Caco-2 (cell line): ENCODE measurements at regions not wholly inside any gene's neighbourhood (a gene's known extent, or its start where the extent isn't known, plus 50 kb on each side); places are given as distances from the start of the nearest gene placed in this dataset.
A peak's percentile ranks its signal among the peaks of the same experiment; 100 is the strongest.
"Not testable (repeated sequence)": the region's sequence is repeated elsewhere in the genome, so short reads cannot be mapped to it uniquely, and the experiment has no call there.

Experiments used
- BruUV-seq: library from RNA; stranded (reverse); fragments of 400-500 nt; replicated peaks from 2 replicates; lab custom pipeline; 2021; lab: Mats Ljungman, UMichigan
- CTCF ChIA-PET: fragments of 300-600 bp; sonication (Branson Sonifier 250); formaldehyde crosslinking; loops from one replicate; lab custom pipeline; 2022; ENCODE audit warnings: antibody characterized with exemption; lab: Charles Lee
- POLR2A ChIA-PET: fragments of 300-600 bp; sonication (Branson Sonifier 250); formaldehyde crosslinking; loops from one replicate; lab custom pipeline; 2022; ENCODE audit warnings: antibody characterized with exemption; lab: Charles Lee
- DNase-seq, 2 experiments: peaks; one replicate each; pipeline versions ENCODE4 v3.0.0 to v3.0.0-alpha.2; 2020 to 2022
- H3K27me3 ChIP-seq: replicated peaks from 2 replicates; pipeline ENCODE4 v1.6.0; 2011; ENCODE audit warnings: low read length; ENCODE audit not compliant: control insufficient read depth, insufficient read depth
- H3K36me3 ChIP-seq: 2 replicates; pipeline ENCODE4 v1.5.1; 2011; ENCODE audit warnings: low read length; ENCODE audit not compliant: control insufficient read depth, insufficient read depth
- H3K4me1 ChIP-seq: fragments of 250-450 bp; sonication (Bioruptor Pico); 2 replicates; pipeline ENCODE4 v1.5.1; 2020; ENCODE audit warnings: mild to moderate bottlenecking
- H3K4me3 ChIP-seq: 2 replicates; pipeline ENCODE4 v1.5.1; 2011; ENCODE audit warnings: low read depth, mild to moderate bottlenecking, control low read depth, low read length
- H3K9me3 ChIP-seq: fragments of 250-450 bp; sonication (Bioruptor Pico); 2 replicates; pipeline ENCODE4 v1.5.1; 2020; ENCODE audit warnings: mild to moderate bottlenecking, moderate library complexity
- H3K27ac Mint-ChIP-seq: one replicate; pipeline ENCODE4 v1.8.0; 2022; ENCODE audit warnings: mixed read lengths; ENCODE audit not compliant: unreplicated experiment
- H3K27me3 Mint-ChIP-seq: one replicate; pipeline ENCODE4 v1.8.0; 2022; ENCODE audit warnings: mixed read lengths; ENCODE audit not compliant: insufficient read depth, unreplicated experiment
- H3K36me3 Mint-ChIP-seq: one replicate; pipeline ENCODE4 v1.8.0; 2022; ENCODE audit warnings: mild to moderate bottlenecking, mixed read lengths; ENCODE audit not compliant: insufficient read depth, unreplicated experiment
- H3K4me1 Mint-ChIP-seq: one replicate; pipeline ENCODE4 v1.8.0; 2022; ENCODE audit warnings: low read depth, mixed read lengths; ENCODE audit not compliant: unreplicated experiment
- H3K4me3 Mint-ChIP-seq: one replicate; pipeline ENCODE4 v1.8.0; 2022; ENCODE audit warnings: mild to moderate bottlenecking, moderate library complexity, mixed read lengths; ENCODE audit not compliant: unreplicated experiment
- H3K9me3 Mint-ChIP-seq: one replicate; pipeline ENCODE4 v1.8.0; 2022; ENCODE audit warnings: mixed read lengths; ENCODE audit not compliant: unreplicated experiment
- CTCF ChIP-seq, 2 experiments: fragments of 200-600 bp in 1 of 2; IDR thresholded peaks; 1 replicate in 1 of 2; 2 replicates in 1 of 2; pipeline versions ENCODE4 v1.5.1 to v1.8.0; 2011 to 2022; ENCODE audit warnings: antibody characterized with exemption in 1 of 2, control low read depth in 1 of 2, inconsistent platforms in 1 of 2, low read depth in 1 of 2, low read length in 1 of 2, mild to moderate bottlenecking in 1 of 2, moderate library complexity in 1 of 2; ENCODE audit not compliant: insufficient read depth in 1 of 2, severe bottlenecking in 1 of 2, unreplicated experiment in 1 of 2
- intact Hi-C: fragments of 100-400 bp; cut with micrococcal nuclease; formaldehyde crosslinking; loops from one replicate; pipeline ENCODE4 v1.10.0; 2022; ENCODE audit not compliant: unreplicated experiment

- Mint-ChIP-seq H3K36me3 (peaks cover 8% of the 10 kb centered on the region), H3K27me3 (no peaks in the 10 kb centered on the region), H3K4me3 (no peak overlapping the region), H3K27ac (no peak overlapping the region), H3K9me3 (peaks cover 19% of the 10 kb centered on the region), H3K4me1 (peaks cover 10% of the 10 kb centered on the region)
- intact Hi-C loops = no loop called here
- 0 out of 2 replicates have a peak, but pooled peaks cover 3% of the 10 kb centered on the region for H3K9me3 ChIP-seq
- ChIA-PET POLR2A (no interaction called here), CTCF (no interaction called here)
- no peaks in the 10 kb centered on the region for H3K27me3 ChIP-seq
- H3K4me3 ChIP-seq = no peak overlapping the region
- TF ChIP-seq CTCF (IDR thresholded peaks at IDR 0.05; ENCODE audit: insufficient read depth in 1 of 2, low read depth in 1 of 2, low read length in 1 of 2, severe bottlenecking in 1 of 2, unreplicated experiment in 1 of 2) = no peak
- peaks cover 18% of the 10 kb centered on the region for H3K4me1 ChIP-seq
- BruUV-seq = no TSS peak
- no peaks in the 10 kb centered on the region; the same call in 1 of the 2 replicates for H3K36me3 ChIP-seq
- no peak for DNase-seq
Measured at GRCh38 chr7:138208864-138209263, 132.6 kb downstream of the AKR1D1 start.

- Mint-ChIP-seq H3K27ac (peak overlapping the region; percentile 69), H3K9me3 (peaks cover 18% of the 10 kb centered on the region)
Measured at GRCh38 chr7:138212314-138212713, 136.1 kb downstream of the AKR1D1 start.

GRCh38 chr7:138214926-138215325 is 138.7 kb downstream of the AKR1D1 start:
- Histone ChIP-seq H3K9me3 (peaks cover 12% of the 10 kb centered on the region; the same call in 1 of the 2 replicates), H3K36me3 (no peaks in the 10 kb centered on the region; the same call in 1 of the 2 replicates), H3K27me3 (no peaks in the 10 kb centered on the region), H3K4me1 (peaks cover 18% of the 10 kb centered on the region), H3K4me3 (no peak overlapping the region)
- peaks cover 23% of the 10 kb centered on the region for H3K9me3 Mint-ChIP-seq
- no peaks in the 10 kb centered on the region for H3K27me3 Mint-ChIP-seq
- ChIA-PET POLR2A (no interaction called here), CTCF (no interaction called here)
- no peak overlapping the region for H3K27ac Mint-ChIP-seq
- H3K36me3 Mint-ChIP-seq = peaks cover 8% of the 10 kb centered on the region
- DNase-seq = no peak
- intact Hi-C loops = no loop called here
- H3K4me3 Mint-ChIP-seq = no peak overlapping the region
- no TSS peak for BruUV-seq
- peaks cover 10% of the 10 kb centered on the region for H3K4me1 Mint-ChIP-seq
- TF ChIP-seq CTCF (IDR thresholded peaks at IDR 0.05; ENCODE audit: insufficient read depth in 1 of 2, low read depth in 1 of 2, low read length in 1 of 2, severe bottlenecking in 1 of 2, unreplicated experiment in 1 of 2) = no peak

More at GRCh38 chr7:138212314-138212713, 136.1 kb downstream of the AKR1D1 start:
- Mint-ChIP-seq H3K27me3 (no peaks in the 10 kb centered on the region), H3K4me3 (peak overlapping the region; percentile 16), H3K36me3 (peaks cover 8% of the 10 kb centered on the region), H3K4me1 (peaks cover 10% of the 10 kb centered on the region)
- CTCF ChIA-PET = interaction anchor here (0.6 kb wide), 1 partner anchor 525 kb away, joined by 3 read pairs; no protein-coding TSS in a partner anchor
- BruUV-seq = no TSS peak
- H3K4me3 ChIP-seq = no peak overlapping the region
- TF ChIP-seq CTCF (IDR thresholded peaks at IDR 0.05; ENCODE audit: insufficient read depth in 1 of 2, low read depth in 1 of 2, low read length in 1 of 2, severe bottlenecking in 1 of 2, unreplicated experiment in 1 of 2) = no peak
- POLR2A ChIA-PET = no interaction called here
- H3K9me3 ChIP-seq = peaks cover 3% of the 10 kb centered on the region; the same call in 1 of the 2 replicates
- peak; percentile 64 to 66 for DNase-seq
- H3K4me1 ChIP-seq = peaks cover 18% of the 10 kb centered on the region
- intact Hi-C loops = loop anchor here (1.0 kb wide), 1 partner anchor 43 kb away; no protein-coding TSS in a partner anchor
- H3K27me3 ChIP-seq = no peaks in the 10 kb centered on the region
- no peaks in the 10 kb centered on the region; the same call in none of the 2 replicates for H3K36me3 ChIP-seq

- H3K36me3 ChIP-seq, H3K4me3 Mint-ChIP-seq, H3K4me1 ChIP-seq, H3K36me3 Mint-ChIP-seq, H3K4me1 Mint-ChIP-seq, POLR2A ChIA-PET, CTCF ChIA-PET, BruUV-seq, DNase-seq, intact Hi-C loops, H3K4me3 ChIP-seq, H3K27me3 Mint-ChIP-seq, H3K27ac Mint-ChIP-seq, H3K27me3 ChIP-seq: not testable (repeated sequence)
- H3K9me3 Mint-ChIP-seq = peaks cover 60% of the 10 kb centered on the region
- H3K9me3 ChIP-seq = peaks cover 51% of the 10 kb centered on the region
Measured at GRCh38 chr7:138220321-138220720, 144.1 kb downstream of the AKR1D1 start.

- H3K9me3 ChIP-seq = peaks cover 51% of the 10 kb centered on the region
- not testable (repeated sequence) for H3K36me3 Mint-ChIP-seq
Measured at GRCh38 chr7:138221388-138221787, 145.1 kb downstream of the AKR1D1 start.

More at GRCh38 chr7:138221388-138221787, 145.1 kb downstream of the AKR1D1 start:
- intact Hi-C loops, H3K4me3 Mint-ChIP-seq, POLR2A ChIA-PET, H3K27ac Mint-ChIP-seq, H3K4me3 ChIP-seq, H3K4me1 Mint-ChIP-seq, H3K4me1 ChIP-seq, BruUV-seq, H3K27me3 ChIP-seq, CTCF ChIA-PET, H3K27me3 Mint-ChIP-seq, DNase-seq, H3K36me3 ChIP-seq: not testable (repeated sequence)
- peaks cover 54% of the 10 kb centered on the region for H3K9me3 Mint-ChIP-seq
